ENCODE measurements at regions not wholly inside any gene's neighbourhood (a gene's known extent, or its start where the extent isn't known, plus 50 kb on each side); places are given as distances from the start of the nearest gene placed in this dataset.

GRCh38 chr10:106508950-106509349, 655.6 kb downstream of the SORCS1 start:
- no peak for DNase-seq (ENCODE audit: low spot score in 2 of 2, unreplicated experiment in 2 of 2)
- no peaks in the 10 kb centered on the region for H3K9me3 Mint-ChIP-seq
- no peak overlapping the region for H3K27ac Mint-ChIP-seq
- H3K4me1 Mint-ChIP-seq: no peaks in the 10 kb centered on the region
- TF ChIP-seq CTCF (IDR thresholded peaks at IDR 0.05; ENCODE audit: unreplicated experiment): no peak
- H3K27me3 Mint-ChIP-seq (ENCODE audit: low read depth): no peaks in the 10 kb centered on the region
- H3K4me3 Mint-ChIP-seq: no peak overlapping the region
- no peaks in the 10 kb centered on the region for H3K36me3 Mint-ChIP-seq

DNA sequence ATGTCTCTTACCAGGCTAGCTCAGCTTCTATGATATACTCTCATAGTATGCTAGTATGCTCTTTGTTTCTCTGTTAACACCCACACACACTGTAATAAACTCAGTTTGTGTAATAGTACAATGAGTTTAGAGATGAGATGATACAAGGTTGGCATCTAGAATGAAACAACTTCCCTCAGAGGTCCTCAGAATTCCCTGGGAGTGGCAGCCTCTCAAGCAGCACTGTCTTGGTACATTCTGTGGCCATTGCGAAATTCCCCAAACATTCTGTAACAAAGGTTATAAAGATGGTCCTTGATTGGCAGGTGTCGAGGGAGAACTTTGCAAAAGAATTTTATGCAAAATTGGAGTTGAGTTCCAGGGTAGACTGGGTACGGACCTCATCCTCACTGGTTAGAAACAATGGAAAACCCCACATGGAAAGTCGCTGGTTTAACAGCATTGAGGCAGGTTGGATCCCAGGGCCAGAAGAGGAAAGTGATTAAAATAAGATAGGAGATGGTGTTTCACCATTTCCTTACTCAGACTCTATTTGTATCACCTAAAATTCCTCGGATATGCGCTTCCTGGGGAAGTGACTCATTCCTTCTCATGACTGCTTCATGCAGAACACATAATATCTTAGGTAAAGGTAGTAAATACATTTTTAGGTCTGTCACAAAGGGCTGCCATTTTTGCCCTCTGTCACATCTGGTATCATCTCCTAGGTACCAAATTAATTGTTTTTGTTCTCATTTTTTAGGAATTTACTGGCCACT, 657.8 kb downstream of the SORCS1 start:
- no peaks in the 10 kb centered on the region for H3K27me3 Mint-ChIP-seq (ENCODE audit: low read depth)

DNA sequence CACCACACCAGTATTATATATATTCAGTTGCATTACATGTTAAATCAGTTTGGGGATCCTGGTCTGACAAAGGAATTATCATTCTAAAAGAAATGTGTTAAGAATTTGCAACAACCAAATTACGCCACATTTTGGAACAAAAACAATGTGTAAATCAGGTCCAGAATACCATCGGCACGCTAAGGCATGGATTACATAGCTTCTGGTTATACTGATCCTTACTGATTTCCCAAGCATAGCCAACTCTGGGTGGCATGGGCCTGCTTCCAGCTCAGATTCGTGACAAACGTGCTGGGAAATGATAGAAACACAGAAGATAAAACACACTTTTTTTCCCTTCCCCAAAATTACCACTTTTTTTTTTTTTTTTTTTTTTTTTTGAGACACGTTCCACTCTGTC, 660.0 kb downstream of the SORCS1 start:
- H3K4me1 Mint-ChIP-seq: no peaks in the 10 kb centered on the region
- H3K9me3 Mint-ChIP-seq: no peaks in the 10 kb centered on the region
- H3K36me3 Mint-ChIP-seq: no peaks in the 10 kb centered on the region
- no peak for DNase-seq (ENCODE audit: low spot score in 2 of 2, unreplicated experiment in 2 of 2)
- no peak overlapping the region for H3K27ac Mint-ChIP-seq
- no peak for TF ChIP-seq CTCF (IDR thresholded peaks at IDR 0.05; ENCODE audit: unreplicated experiment)
- H3K4me3 Mint-ChIP-seq: no peak overlapping the region
- no peaks in the 10 kb centered on the region for H3K27me3 Mint-ChIP-seq (ENCODE audit: low read depth)

More for the DNA sequence above, 657.8 kb downstream of the SORCS1 start:
- no peaks in the 10 kb centered on the region for H3K4me1 Mint-ChIP-seq
- DNase-seq (ENCODE audit: low spot score in 2 of 2, unreplicated experiment in 2 of 2): no peak
- no peaks in the 10 kb centered on the region for H3K9me3 Mint-ChIP-seq
- H3K36me3 Mint-ChIP-seq: no peaks in the 10 kb centered on the region
- H3K27ac Mint-ChIP-seq: no peak overlapping the region
- no peak overlapping the region for H3K4me3 Mint-ChIP-seq
- no peak for TF ChIP-seq CTCF (IDR thresholded peaks at IDR 0.05; ENCODE audit: unreplicated experiment)

DNA sequence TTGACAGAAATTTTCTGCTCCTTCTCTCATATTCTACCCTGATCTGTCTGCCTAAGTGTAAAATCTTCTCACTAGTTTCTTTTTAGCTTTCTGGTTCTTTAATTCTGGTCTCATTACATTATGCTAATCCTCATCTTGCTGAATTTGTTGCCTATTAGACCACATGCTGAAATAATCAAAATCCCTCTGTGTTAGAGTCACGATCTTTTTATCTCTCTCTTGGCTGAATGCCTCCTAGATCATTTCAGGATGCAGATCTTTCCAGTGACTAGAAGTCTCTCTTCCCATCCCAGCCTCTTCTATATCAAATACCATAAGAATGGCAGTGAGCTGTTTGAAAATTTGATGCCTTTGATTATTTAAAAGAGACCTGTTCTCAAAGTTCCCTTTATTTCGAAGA, 661.9 kb downstream of the SORCS1 start:
- Mint-ChIP-seq H3K27me3 (ENCODE audit: low read depth) (no peaks in the 10 kb centered on the region), H3K4me3 (no peak overlapping the region), H3K36me3 (no peaks in the 10 kb centered on the region), H3K9me3 (no peaks in the 10 kb centered on the region), H3K4me1 (no peaks in the 10 kb centered on the region), H3K27ac (no peak overlapping the region)
- no peak for TF ChIP-seq CTCF (IDR thresholded peaks at IDR 0.05; ENCODE audit: unreplicated experiment)
- no peak for DNase-seq (ENCODE audit: low spot score in 2 of 2, unreplicated experiment in 2 of 2)

DNA sequence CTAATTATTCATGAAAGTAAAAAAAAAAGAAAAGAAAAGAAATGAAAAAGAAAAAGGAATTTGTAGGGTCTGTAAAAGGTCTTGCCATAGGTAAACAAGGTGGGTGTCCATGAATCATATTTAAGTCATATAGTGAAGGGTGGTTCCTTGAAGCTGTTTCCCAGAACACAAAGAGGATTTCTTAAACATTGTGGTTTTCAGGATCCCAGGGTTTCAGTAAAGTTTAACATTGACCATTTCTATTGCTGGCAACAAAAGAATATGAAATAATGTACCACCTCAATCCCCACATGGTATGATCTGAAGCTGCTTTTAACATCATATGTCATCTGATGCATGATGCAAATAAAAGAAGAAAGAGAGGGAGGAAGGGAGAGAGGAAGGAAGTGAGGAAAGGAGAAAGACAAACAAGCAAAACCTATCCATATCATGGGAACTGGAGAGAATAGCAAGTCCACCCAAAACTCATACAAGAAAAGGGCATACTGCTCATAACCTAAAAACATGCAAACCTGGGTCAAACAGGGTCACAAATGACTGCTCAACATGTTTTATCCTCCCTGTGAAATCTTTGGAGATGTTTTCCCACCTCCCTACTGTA, 663.5 kb downstream of the SORCS1 start:
- Mint-ChIP-seq H3K36me3 (no peaks in the 10 kb centered on the region), H3K27me3 (ENCODE audit: low read depth) (no peaks in the 10 kb centered on the region), H3K9me3 (no peaks in the 10 kb centered on the region), H3K4me1 (no peaks in the 10 kb centered on the region), H3K4me3 (no peak overlapping the region), H3K27ac (no peak overlapping the region)
- TF ChIP-seq CTCF (IDR thresholded peaks at IDR 0.05; ENCODE audit: unreplicated experiment): no peak
- no peak for DNase-seq (ENCODE audit: low spot score in 2 of 2, unreplicated experiment in 2 of 2)

Measured in mesothelial cell of epicardium (in vitro differentiated cells).